Calu3 (cell line): ENCODE measurements at regions not wholly inside any gene's neighbourhood (a gene's known extent, or its start where the extent isn't known, plus 50 kb on each side); places are given as distances from the start of the nearest gene placed in this dataset.
A peak's percentile ranks its signal among the peaks of the same experiment; 100 is the strongest.

ENCODE experiments used
- BruUV-seq: library from RNA; stranded (reverse); fragments of 400-500 nt; replicated peaks from 2 replicates; lab custom pipeline; 2021; lab: Mats Ljungman, UMichigan
- CTCF ChIA-PET: fragments of 300-600 bp; sonication (Branson Sonifier 250); formaldehyde crosslinking; loops from one replicate; lab custom pipeline; 2022; ENCODE audit warnings: antibody characterized with exemption; lab: Charles Lee
- DNase-seq: peaks from one replicate; pipeline ENCODE4 v3.0.0; 2022
- H3K27ac Mint-ChIP-seq: one replicate; pipeline ENCODE4 v1.8.0; 2022; ENCODE audit warnings: mixed read lengths; ENCODE audit not compliant: unreplicated experiment
- H3K27me3 Mint-ChIP-seq: one replicate; pipeline ENCODE4 v1.8.0; 2022; ENCODE audit warnings: mixed read lengths; ENCODE audit not compliant: unreplicated experiment
- H3K36me3 Mint-ChIP-seq: one replicate; pipeline ENCODE4 v1.8.0; 2022; ENCODE audit warnings: mild to moderate bottlenecking, moderate library complexity, mixed read lengths; ENCODE audit not compliant: insufficient read depth, unreplicated experiment
- H3K4me1 Mint-ChIP-seq: one replicate; pipeline ENCODE4 v1.8.0; 2022; ENCODE audit warnings: mild to moderate bottlenecking, low read depth, mixed read lengths; ENCODE audit not compliant: unreplicated experiment
- H3K4me3 Mint-ChIP-seq: one replicate; pipeline ENCODE4 v1.8.0; 2022; ENCODE audit warnings: mild to moderate bottlenecking, low read depth, moderate library complexity, mixed read lengths; ENCODE audit not compliant: unreplicated experiment
- H3K9me3 Mint-ChIP-seq: one replicate; pipeline ENCODE4 v1.8.0; 2022; ENCODE audit warnings: low read depth, mixed read lengths; ENCODE audit not compliant: unreplicated experiment
- intact Hi-C: fragments of 100-400 bp; cut with micrococcal nuclease; formaldehyde crosslinking; loops from one replicate; pipeline ENCODE4 v1.10.0; 2022; ENCODE audit not compliant: unreplicated experiment
- TF ChIP-seq, protein P1 (sequence below): fragments of 200-600 bp; IDR thresholded peaks from one replicate; pipeline ENCODE4 v1.8.0; 2022; ENCODE audit warnings: antibody characterized with exemption; ENCODE audit not compliant: unreplicated experiment

- H3K4me3 Mint-ChIP-seq = no peak overlapping the region
- no peak overlapping the region for H3K27ac Mint-ChIP-seq
- BruUV-seq = no TSS peak
- no peaks in the 10 kb centered on the region for H3K4me1 Mint-ChIP-seq
- H3K27me3 Mint-ChIP-seq = no peaks in the 10 kb centered on the region
- intact Hi-C loops = no loop called here
- H3K36me3 Mint-ChIP-seq = no peaks in the 10 kb centered on the region
- DNase-seq = no peak
- CTCF ChIA-PET = no interaction called here
- H3K9me3 Mint-ChIP-seq = no peaks in the 10 kb centered on the region
- TF ChIP-seq, protein P1, sequence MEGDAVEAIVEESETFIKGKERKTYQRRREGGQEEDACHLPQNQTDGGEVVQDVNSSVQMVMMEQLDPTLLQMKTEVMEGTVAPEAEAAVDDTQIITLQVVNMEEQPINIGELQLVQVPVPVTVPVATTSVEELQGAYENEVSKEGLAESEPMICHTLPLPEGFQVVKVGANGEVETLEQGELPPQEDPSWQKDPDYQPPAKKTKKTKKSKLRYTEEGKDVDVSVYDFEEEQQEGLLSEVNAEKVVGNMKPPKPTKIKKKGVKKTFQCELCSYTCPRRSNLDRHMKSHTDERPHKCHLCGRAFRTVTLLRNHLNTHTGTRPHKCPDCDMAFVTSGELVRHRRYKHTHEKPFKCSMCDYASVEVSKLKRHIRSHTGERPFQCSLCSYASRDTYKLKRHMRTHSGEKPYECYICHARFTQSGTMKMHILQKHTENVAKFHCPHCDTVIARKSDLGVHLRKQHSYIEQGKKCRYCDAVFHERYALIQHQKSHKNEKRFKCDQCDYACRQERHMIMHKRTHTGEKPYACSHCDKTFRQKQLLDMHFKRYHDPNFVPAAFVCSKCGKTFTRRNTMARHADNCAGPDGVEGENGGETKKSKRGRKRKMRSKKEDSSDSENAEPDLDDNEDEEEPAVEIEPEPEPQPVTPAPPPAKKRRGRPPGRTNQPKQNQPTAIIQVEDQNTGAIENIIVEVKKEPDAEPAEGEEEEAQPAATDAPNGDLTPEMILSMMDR = no peak
Observed at GRCh38 chr4:23382879-23383278, 507.0 kb downstream of the PPARGC1A start.

DNA sequence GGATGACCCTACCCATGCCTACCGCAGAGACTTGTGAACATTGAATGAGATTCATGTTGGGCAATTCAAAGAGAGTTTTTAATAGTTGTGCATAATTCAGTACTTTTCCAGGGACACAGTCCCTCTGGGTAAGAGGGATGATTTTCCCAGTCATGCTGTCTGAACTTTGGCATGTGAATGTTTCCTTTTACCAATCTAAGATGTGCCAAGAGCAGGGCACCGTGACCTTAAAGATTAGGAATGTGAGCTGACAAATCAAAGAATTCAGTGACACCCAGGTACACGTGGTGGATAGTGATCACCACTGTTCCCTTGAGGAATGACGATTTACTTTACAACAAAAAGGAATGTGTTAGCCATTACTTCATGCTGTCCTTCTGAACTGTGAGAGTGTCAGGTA lies 515.6 kb downstream of the PPARGC1A start:
- peak; percentile 23 for DNase-seq
- intact Hi-C loops = no loop called here
- Mint-ChIP-seq H3K27me3 (no peaks in the 10 kb centered on the region), H3K9me3 (no peaks in the 10 kb centered on the region), H3K4me1 (peaks cover 29% of the 10 kb centered on the region), H3K4me3 (no peak overlapping the region), H3K27ac (peak overlapping the region; percentile 95), H3K36me3 (no peaks in the 10 kb centered on the region)
- TF ChIP-seq, protein P1 = no peak
- no TSS peak for BruUV-seq
- CTCF ChIA-PET = interaction anchor here (0.6 kb wide), 1 partner anchor 1048 kb away, joined by 3 read pairs; no protein-coding TSS in a partner anchor

DNA sequence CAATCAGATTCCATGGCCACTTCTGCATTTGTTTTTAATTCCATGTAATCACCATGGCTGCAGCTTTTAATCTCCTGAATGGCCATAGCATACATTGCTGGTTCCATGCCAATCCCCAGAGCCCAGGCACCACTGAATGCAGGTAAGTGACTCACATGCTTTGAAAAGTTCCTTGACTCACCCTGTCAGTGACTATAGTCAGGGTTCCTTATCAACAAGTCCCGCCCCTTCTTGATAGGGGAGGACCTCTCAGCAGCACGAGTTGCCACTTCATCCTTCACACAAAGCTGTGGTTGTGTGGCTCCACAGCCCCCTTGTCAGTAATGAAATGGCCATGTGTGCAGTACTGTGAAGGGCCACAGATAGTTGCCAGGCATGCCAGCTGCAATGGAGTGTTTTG lies 516.6 kb downstream of the PPARGC1A start:
- DNase-seq = peak; percentile 79
- Mint-ChIP-seq H3K27me3 (no peaks in the 10 kb centered on the region), H3K27ac (peak overlapping the region; percentile 95), H3K36me3 (no peaks in the 10 kb centered on the region), H3K9me3 (no peaks in the 10 kb centered on the region), H3K4me3 (peak overlapping the region; percentile 43), H3K4me1 (peaks cover 34% of the 10 kb centered on the region)
- intact Hi-C loops = no loop called here
- BruUV-seq = no TSS peak
- TF ChIP-seq, protein P1 = no peak
- CTCF ChIA-PET = interaction anchor here (0.6 kb wide), 1 partner anchor 16 kb away, joined by 3 read pairs; no protein-coding TSS in a partner anchor

DNA sequence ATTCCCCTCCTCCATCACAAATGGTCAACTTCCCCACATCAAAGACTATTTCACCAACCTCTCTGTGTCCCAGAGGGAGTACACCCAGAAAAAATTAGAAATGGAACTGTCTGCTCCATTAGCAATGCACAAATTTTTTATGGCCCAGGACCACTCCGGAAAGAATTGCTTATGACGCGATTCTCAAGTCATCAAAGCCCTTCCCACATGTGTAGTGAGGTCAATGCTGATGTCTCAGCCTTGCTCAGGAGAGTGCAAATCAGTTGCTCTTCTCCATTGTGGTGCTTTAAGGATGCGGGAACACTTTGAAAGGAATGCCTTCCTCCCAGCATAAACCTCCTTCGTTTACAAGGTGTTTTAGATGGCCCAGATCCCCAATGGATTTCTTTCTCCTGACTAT lies 518.3 kb downstream of the PPARGC1A start:
- H3K27ac Mint-ChIP-seq = no peak overlapping the region
- CTCF ChIA-PET = no interaction called here
- TF ChIP-seq, protein P1 = no peak
- H3K9me3 Mint-ChIP-seq = no peaks in the 10 kb centered on the region
- no peak overlapping the region for H3K4me3 Mint-ChIP-seq
- peaks cover 34% of the 10 kb centered on the region for H3K4me1 Mint-ChIP-seq
- no peaks in the 10 kb centered on the region for H3K36me3 Mint-ChIP-seq
- no peak for DNase-seq
- intact Hi-C loops = no loop called here
- no TSS peak for BruUV-seq
- H3K27me3 Mint-ChIP-seq = no peaks in the 10 kb centered on the region
